ENCODE measurements at regions not wholly inside any gene's neighbourhood (a gene's known extent, or its start where the extent isn't known, plus 50 kb on each side); places are given as distances from the start of the nearest gene placed in this dataset.

DNA sequence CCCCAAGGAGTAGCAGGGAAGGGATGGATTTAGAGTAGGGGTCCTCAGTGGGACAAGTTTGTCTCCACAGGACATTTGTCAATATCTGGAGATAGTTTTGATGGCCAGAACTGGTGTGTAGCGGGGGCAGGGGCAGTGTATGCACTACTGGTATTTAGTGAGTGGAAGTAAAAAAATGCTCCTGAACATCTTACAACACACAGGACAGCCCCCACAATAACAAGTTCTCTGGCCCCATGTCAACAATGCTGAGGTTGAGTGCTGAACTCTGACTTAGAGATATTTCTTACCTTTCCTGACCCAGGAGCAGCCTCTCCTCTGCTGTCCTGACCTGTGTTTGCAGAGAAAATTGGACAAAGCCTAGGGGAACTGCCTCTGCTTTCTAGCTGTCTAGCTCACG lies 365.8 kb downstream of the HAPSTR1 start:
- TF ChIP-seq CTCF (conservative IDR thresholded peaks at IDR 0.05; ENCODE audit: low read length), result no peak
- no peak for TF ChIP-seq EZH2phosphoT487 (IDR thresholded peaks at IDR 0.05; ENCODE audit: borderline replicate concordance)
